Thymus (tissue), 11 donors: ENCODE measurements at regions not wholly inside any gene's neighbourhood (a gene's known extent, or its start where the extent isn't known, plus 50 kb on each side); places are given as distances from the start of the nearest gene placed in this dataset.

Source experiments
- DNase-seq, 9 donors: peaks; one replicate each; pipeline ENCODE4 v3.0.0-alpha.2; 2013; ENCODE audit warnings: low spot score in 9 of 9, low read depth in 6 of 9, missing footprints in 1 of 9
- H3K27ac ChIP-seq, 2 donors: one replicate each; pipeline ENCODE4 v1.5.1; 2013; ENCODE audit warnings: control low read depth in 1 of 2, low read depth in 1 of 2, low read length in 1 of 2, mild to moderate bottlenecking in 1 of 2, moderate library complexity in 1 of 2
- H3K27me3 ChIP-seq, 2 donors: one replicate each; pipeline ENCODE4 v1.5.1; 2013; ENCODE audit warnings: low read length in 1 of 2; ENCODE audit not compliant: control insufficient read depth in 2 of 2, insufficient read depth in 1 of 2
- H3K36me3 ChIP-seq, 2 donors: one replicate each; pipeline ENCODE4 v1.5.1; 2013; ENCODE audit warnings: low read length in 1 of 2, mild to moderate bottlenecking in 1 of 2, moderate library complexity in 1 of 2; ENCODE audit not compliant: control insufficient read depth in 2 of 2, insufficient read depth in 2 of 2
- H3K4me1 ChIP-seq, 2 donors: one replicate each; pipeline ENCODE4 v1.5.1; 2013; ENCODE audit warnings: low read length in 2 of 2; ENCODE audit not compliant: control insufficient read depth in 2 of 2, insufficient read depth in 2 of 2
- H3K4me3 ChIP-seq, 2 donors: one replicate each; pipeline ENCODE4 v1.5.1; 2013; ENCODE audit warnings: low read length in 2 of 2, control low read depth in 1 of 2, mild to moderate bottlenecking in 1 of 2
- H3K9me3 ChIP-seq, 2 donors: one replicate each; pipeline ENCODE4 v1.5.1; 2013; ENCODE audit warnings: low read length in 1 of 2, mild to moderate bottlenecking in 1 of 2; ENCODE audit not compliant: control insufficient read depth in 2 of 2, insufficient read depth in 1 of 2
- WGBS: extraction: QIAGEN DNeasy Blood & Tissue Kit; methylation state at CpG from one replicate; pipeline ENCODE4 v1.1.7; 2013; 5-methylcytosine and 5-hydroxymethylcytosine counted together
- donor health status: healthy.

DNA sequence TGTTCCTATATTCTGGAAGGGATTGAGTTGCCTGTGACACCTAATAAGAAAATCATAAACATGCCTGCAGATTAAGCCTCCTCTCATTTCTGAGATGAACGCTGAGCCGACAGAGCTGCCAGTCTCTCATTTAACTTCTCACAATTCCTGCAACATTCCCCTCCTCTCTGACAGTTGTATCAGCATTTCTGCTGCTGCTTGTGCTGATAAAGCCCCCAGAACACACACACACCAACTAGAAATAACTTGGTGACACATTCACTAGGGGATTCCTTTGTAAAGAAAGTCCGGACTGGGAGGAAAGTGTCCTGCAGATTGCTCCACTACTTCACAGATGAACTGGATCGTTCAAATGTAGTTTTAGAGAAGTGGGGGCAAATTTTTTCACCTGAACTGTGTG lies 437.3 kb downstream of the PLA2G4A start:
- Histone ChIP-seq H3K4me1 (no peaks in the 10 kb centered on the region), H3K9me3 (no peaks in the 10 kb centered on the region), H3K27me3 (no peaks in the 10 kb centered on the region), H3K36me3 (no peaks in the 10 kb centered on the region), H3K27ac (no peak overlapping the region), H3K4me3 (no peak overlapping the region)
- WGBS: 74% methylated on average over 4 of the region's 4 CpGs
- DNase-seq: no peak

DNA sequence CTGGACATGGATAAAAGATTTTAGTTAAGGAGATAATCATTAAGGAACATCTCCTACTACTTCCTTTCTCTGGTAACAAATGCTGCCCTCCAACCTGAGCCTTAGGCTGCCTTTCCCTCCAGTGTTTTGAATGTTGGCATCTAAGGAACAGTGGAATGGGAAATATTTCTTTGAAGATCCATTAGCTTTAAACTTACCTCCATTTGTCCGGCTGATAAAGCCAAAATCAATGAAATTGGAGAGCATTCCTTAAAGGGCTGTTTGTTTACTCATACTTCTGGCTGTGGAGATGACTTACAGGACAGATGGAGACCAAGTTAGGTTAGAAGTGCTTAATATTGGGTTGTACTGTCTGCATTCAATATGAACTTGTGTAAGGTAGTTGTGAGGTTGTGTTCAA lies 439.1 kb downstream of the PLA2G4A start:
- H3K36me3 ChIP-seq: no peaks in the 10 kb centered on the region
- DNase-seq: no peak
- no peak overlapping the region for H3K4me3 ChIP-seq
- WGBS: 89% methylated on average over 1 of the region's 1 CpG
- H3K4me1 ChIP-seq: no peaks in the 10 kb centered on the region
- H3K27ac ChIP-seq: no peak overlapping the region
- no peaks in the 10 kb centered on the region for H3K27me3 ChIP-seq
- H3K9me3 ChIP-seq: no peaks in the 10 kb centered on the region

DNA sequence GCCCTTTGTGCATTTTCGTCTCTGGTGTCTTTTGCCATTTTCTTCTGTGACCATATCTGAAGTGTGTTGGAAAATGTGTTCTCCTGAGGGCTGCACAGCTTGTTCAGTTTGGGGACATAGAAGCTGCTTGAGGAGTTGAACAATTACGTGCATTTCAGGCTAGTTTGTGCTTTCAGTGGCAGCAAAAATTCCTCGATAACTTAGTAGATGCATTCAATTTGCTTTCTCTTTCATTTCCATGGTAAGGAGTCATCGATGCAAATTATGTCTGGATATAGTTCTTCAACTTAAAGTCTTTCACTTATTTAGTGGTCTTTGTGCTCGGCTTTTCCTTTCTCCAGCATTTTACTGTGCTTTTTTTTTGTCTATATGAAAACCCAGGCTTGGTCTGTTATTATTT lies 441.5 kb downstream of the PLA2G4A start:
- 95% methylated on average over 5 of the region's 5 CpGs for WGBS

DNA sequence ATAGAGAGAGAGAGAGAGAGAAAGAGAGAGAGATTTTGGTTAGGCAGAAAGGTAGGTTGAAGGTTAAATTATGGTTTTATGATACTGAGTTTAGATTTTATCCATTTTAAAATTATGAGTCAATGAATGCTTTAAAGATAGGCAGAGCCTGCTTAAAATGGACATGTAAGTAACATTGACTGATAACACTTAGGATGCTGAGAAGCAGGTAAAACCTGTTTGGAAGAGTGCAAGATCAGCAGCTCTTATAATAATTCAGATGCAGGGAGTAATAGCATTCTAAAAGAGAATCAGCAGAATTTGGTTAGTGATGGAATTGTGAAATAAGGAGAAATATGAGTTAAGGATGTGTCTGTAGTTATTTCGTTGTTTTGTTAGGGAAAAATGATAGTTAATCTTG lies 446.6 kb downstream of the PLA2G4A start:
- no peaks in the 10 kb centered on the region for H3K9me3 ChIP-seq
- 93% methylated on average over 1 of the region's 1 CpG for WGBS

More for the DNA sequence above, 441.5 kb downstream of the PLA2G4A start:
- H3K9me3 ChIP-seq: no peaks in the 10 kb centered on the region
- no peak overlapping the region for H3K4me3 ChIP-seq
- H3K4me1 ChIP-seq: no peaks in the 10 kb centered on the region
- no peak for DNase-seq
- no peaks in the 10 kb centered on the region for H3K36me3 ChIP-seq
- H3K27ac ChIP-seq: no peak overlapping the region
- no peaks in the 10 kb centered on the region for H3K27me3 ChIP-seq

DNA sequence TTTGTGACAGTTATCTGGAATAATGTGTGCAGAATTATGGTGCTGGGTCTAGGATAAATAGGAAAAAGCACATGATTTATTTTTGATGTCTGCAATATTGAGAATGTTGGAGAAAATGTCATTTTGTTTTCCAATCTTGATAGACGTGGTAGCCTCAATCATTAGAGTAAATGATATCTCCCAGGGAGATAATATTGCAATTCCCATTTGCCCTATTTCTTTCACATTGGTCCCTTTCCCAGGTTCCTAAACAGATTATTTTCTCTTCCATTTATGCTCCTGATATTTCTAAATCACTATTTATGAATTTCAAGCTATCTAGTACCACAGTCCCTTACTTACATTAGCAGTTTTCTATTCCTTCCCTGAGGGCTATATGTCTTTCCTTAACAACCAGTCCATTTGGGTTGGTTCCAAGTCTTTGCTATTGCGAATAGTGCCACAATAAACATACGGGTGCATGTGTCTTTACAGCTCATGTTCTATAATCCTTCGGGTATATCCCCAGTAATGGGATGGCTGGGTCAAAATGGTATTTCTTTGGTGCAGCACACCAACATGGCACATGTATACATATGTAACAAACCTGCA lies 447.3 kb downstream of the PLA2G4A start:
- Histone ChIP-seq H3K4me1 (no peaks in the 10 kb centered on the region), H3K4me3 (no peak overlapping the region), H3K27me3 (no peaks in the 10 kb centered on the region), H3K27ac (no peak overlapping the region), H3K9me3 (no peaks in the 10 kb centered on the region), H3K36me3 (no peaks in the 10 kb centered on the region)
- no peak for DNase-seq
- 78% methylated on average over 4 of the region's 4 CpGs for WGBS

More for the DNA sequence above, 446.6 kb downstream of the PLA2G4A start:
- no peak overlapping the region for H3K4me3 ChIP-seq
- no peak overlapping the region for H3K27ac ChIP-seq
- no peaks in the 10 kb centered on the region for H3K4me1 ChIP-seq
- no peaks in the 10 kb centered on the region for H3K36me3 ChIP-seq
- no peaks in the 10 kb centered on the region for H3K27me3 ChIP-seq
- DNase-seq: no peak

DNA sequence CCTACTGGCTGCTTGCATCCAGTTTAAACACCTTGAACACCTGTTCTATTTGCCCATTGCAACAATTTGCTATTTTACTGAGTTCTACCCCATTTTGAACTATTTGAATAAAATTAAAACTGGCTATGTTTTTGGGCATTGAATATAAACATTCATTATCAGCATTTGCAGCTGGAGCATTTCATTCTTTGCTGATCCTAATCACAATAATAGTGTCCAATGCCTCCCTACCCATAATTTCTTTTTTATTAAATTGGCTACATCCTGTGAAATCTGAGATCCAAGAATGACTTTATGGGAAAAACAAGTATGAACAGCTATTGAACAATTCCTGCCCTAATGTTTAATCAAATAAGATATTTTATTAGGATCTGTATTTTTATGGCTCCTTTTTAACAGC lies 447.9 kb downstream of the PLA2G4A start:
- H3K27me3 ChIP-seq: no peaks in the 10 kb centered on the region
- no peaks in the 10 kb centered on the region for H3K9me3 ChIP-seq
- no peaks in the 10 kb centered on the region for H3K4me1 ChIP-seq
- H3K36me3 ChIP-seq: no peaks in the 10 kb centered on the region
- no peak for DNase-seq
- H3K27ac ChIP-seq: no peak overlapping the region
- no peak overlapping the region for H3K4me3 ChIP-seq

DNA sequence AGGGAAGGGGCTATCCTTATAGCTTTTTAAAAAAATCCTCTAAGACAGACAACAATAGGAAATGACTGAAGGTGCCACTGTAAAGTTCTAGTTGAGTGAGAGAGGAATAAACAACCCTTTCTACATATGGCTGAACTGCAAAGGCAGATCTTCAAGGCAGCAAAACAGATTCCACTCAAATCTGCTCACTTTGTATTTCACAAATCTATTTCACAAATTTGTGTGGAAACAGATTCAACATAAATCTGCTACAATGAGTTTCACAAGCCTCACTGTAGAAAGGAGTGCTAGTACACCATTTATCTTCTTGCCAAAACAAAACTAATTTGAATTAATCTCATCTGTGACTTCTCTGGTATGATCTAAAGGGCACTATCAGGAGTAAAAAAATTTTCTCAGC lies 451.3 kb downstream of the PLA2G4A start:
- Histone ChIP-seq H3K36me3 (no peaks in the 10 kb centered on the region), H3K27ac (no peak overlapping the region), H3K27me3 (no peaks in the 10 kb centered on the region), H3K4me3 (no peak overlapping the region), H3K4me1 (no peaks in the 10 kb centered on the region), H3K9me3 (no peaks in the 10 kb centered on the region)
- DNase-seq: no peak

DNA sequence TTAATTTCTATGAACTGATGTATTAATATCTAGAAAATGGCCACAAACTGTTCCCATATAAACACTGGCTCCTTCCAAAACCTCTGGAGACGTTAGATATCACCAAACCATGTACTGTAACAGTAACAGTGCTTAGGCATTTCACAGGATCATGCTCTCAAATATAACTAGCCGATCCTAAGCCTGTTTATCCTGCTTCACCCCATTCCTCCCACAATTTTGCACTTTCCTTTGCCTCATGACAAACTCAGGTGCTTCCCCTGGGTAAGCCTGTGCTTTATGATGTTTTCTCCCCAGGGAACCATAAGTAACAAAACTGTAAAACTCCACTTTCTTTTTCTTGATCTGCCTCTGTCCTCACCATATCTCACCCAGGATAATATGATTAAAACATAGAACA lies 452.3 kb downstream of the PLA2G4A start:
- H3K4me1 ChIP-seq: no peaks in the 10 kb centered on the region
- H3K27ac ChIP-seq: no peak overlapping the region
- no peaks in the 10 kb centered on the region for H3K9me3 ChIP-seq
- 90% methylated on average over 2 of the region's 2 CpGs for WGBS
- no peaks in the 10 kb centered on the region for H3K36me3 ChIP-seq
- H3K4me3 ChIP-seq: no peak overlapping the region
- no peak for DNase-seq
- H3K27me3 ChIP-seq: no peaks in the 10 kb centered on the region

DNA sequence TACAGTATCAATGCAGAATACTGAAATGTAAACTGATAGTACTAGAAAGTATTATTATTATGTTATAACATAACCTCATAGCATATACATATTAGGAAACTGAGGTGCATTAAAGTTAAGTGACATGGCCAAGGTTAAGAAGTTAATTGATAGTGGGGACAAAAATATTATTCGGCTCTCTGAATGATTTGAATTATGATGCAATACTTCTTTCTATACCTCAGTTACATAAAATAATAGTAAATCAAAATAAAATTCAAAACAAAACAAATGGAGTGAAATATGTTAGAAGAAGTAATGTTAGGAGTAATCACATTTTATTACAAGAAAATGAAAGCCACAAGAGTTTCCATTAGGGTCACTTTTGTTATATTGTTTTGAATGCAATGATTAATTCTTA lies 455.2 kb downstream of the PLA2G4A start:
- no peak overlapping the region for H3K27ac ChIP-seq
- no peak overlapping the region for H3K4me3 ChIP-seq
- no peaks in the 10 kb centered on the region for H3K36me3 ChIP-seq
- 96% methylated on average over 1 of the region's 1 CpG for WGBS
- no peaks in the 10 kb centered on the region for H3K4me1 ChIP-seq
- no peak for DNase-seq
- no peaks in the 10 kb centered on the region for H3K9me3 ChIP-seq
- no peaks in the 10 kb centered on the region for H3K27me3 ChIP-seq
